SK-N-SH (cell line): ENCODE measurements at regions not wholly inside any gene's neighbourhood (a gene's known extent, or its start where the extent isn't known, plus 50 kb on each side); places are given as distances from the start of the nearest gene placed in this dataset.

Experiments
- CTCF ChIA-PET: fragments of 300-600, 350-600 bp; formaldehyde crosslinking; extraction: SDS; loops from one replicate; lab custom pipeline; 2021; lab: Yijun Ruan, JAX
- POLR2A ChIA-PET: fragments of 350-600 bp; sonication (Branson Sonifier 250); formaldehyde crosslinking; extraction: SDS; loops from one replicate; lab custom pipeline; 2020; ENCODE audit warnings: antibody characterized with exemption, inconsistent platforms; lab: Yijun Ruan, JAX
- DNase-seq: peaks from one replicate; pipeline ENCODE4 v3.0.0; 2012
- H2AFZ ChIP-seq: fragments of 200-600 bp; sonication (generic); 2 replicates; pipeline ENCODE4 v1.8.1; 2016; ENCODE audit warnings: antibody characterized with exemption, mild to moderate bottlenecking, low read depth
- H3F3A ChIP-seq: fragments of 200-600 bp; sonication (generic); replicated peaks from 2 replicates; pipeline ENCODE3; 2016; ENCODE audit warnings: antibody characterized with exemption, mild to moderate bottlenecking; ENCODE audit not compliant: insufficient read depth
- H3K27ac ChIP-seq, 2 experiments: fragments of 200-500 bp in 1 of 2; fragments of 200-600 bp in 1 of 2; sonication (Bioruptor generic) in 1 of 2; sonication (generic), shearing (Covaris generic) in 1 of 2; 2 replicates each; pipeline versions ENCODE4 v1.5.1 to v1.6.1; 2014 to 2016; ENCODE audit warnings: low read depth in 2 of 2, inconsistent platforms in 1 of 2, low read length in 1 of 2, mild to moderate bottlenecking in 1 of 2, mixed read lengths in 1 of 2
- H3K27me3 ChIP-seq: fragments of 200-600 bp; sonication (generic), shearing (Covaris generic); 2 replicates; pipeline ENCODE4 v1.6.1; 2016; ENCODE audit warnings: mixed run types; ENCODE audit not compliant: insufficient read depth
- H3K36me3 ChIP-seq, 2 experiments: fragments of 200-500 bp in 1 of 2; fragments of 200-600 bp in 1 of 2; sonication (Bioruptor generic) in 1 of 2; sonication (generic) in 1 of 2; replicated peaks in 1 of 2; 2 replicates each; pipeline versions ENCODE3 to v1.5.1; 2014 to 2016; ENCODE audit warnings: low read length in 1 of 2, mild to moderate bottlenecking in 1 of 2; ENCODE audit not compliant: insufficient read depth in 2 of 2, control insufficient read depth in 1 of 2
- H3K4me1 ChIP-seq, 2 experiments: fragments of 200-500 bp in 1 of 2; fragments of 200-600 bp in 1 of 2; sonication (Bioruptor generic) in 1 of 2; sonication (generic), shearing (Covaris generic) in 1 of 2; 2 replicates each; pipeline versions ENCODE4 v1.5.1 to v1.6.1; 2014 to 2016; ENCODE audit warnings: low read depth in 1 of 2, low read length in 1 of 2, mixed run types in 1 of 2; ENCODE audit not compliant: insufficient read depth in 2 of 2, control insufficient read depth in 1 of 2
- H3K4me2 ChIP-seq: fragments of 200-600 bp; sonication (generic), shearing (Covaris generic); 2 replicates; pipeline ENCODE4 v1.6.1; 2017; ENCODE audit warnings: mixed run types
- H3K4me3 ChIP-seq, 2 experiments: fragments of 200-500 bp in 1 of 2; fragments of 200-600 bp in 1 of 2; sonication (Bioruptor generic) in 1 of 2; sonication (generic), shearing (Covaris generic) in 1 of 2; 2 replicates each; pipeline versions ENCODE4 v1.5.1 to v1.8.1; 2014 to 2016; ENCODE audit warnings: low read depth in 2 of 2, inconsistent platforms in 1 of 2, low read length in 1 of 2, mild to moderate bottlenecking in 1 of 2, mixed read lengths in 1 of 2, moderate library complexity in 1 of 2
- H3K79me2 ChIP-seq: fragments of 200-600 bp; sonication (generic); 2 replicates; pipeline ENCODE4 v1.8.1; 2017; ENCODE audit warnings: mild to moderate bottlenecking; ENCODE audit not compliant: insufficient read depth
- H3K9ac ChIP-seq: fragments of 200-600 bp; sonication (generic); 2 replicates; pipeline ENCODE4 v1.6.1; 2017; ENCODE audit warnings: mixed run types
- H3K9me2 ChIP-seq: fragments of 200-600 bp; sonication (generic); 2 replicates; pipeline ENCODE4 v1.6.1; 2017; ENCODE audit warnings: mixed run types
- H3K9me3 ChIP-seq: fragments of 200-600 bp; sonication (generic); 2 replicates; pipeline ENCODE4 v1.6.1; 2017; ENCODE audit warnings: mixed run types, mild to moderate bottlenecking, moderate library complexity
- H4K20me1 ChIP-seq: fragments of 200-600 bp; sonication (generic); 2 replicates; pipeline ENCODE4 v1.6.1; 2017; ENCODE audit warnings: mild to moderate bottlenecking, mixed run types; ENCODE audit not compliant: insufficient read depth
- CHD2 ChIP-seq: fragments of 150-350 bp; IDR thresholded peaks from 2 replicates; pipeline ENCODE4 v1.6.1; 2018; ENCODE audit warnings: low read length; ENCODE audit not compliant: partially characterized antibody
- EP300 ChIP-seq, 2 experiments: IDR thresholded peaks; 2 replicates each; pipeline versions ENCODE4 v1.4.0 to v1.6.1; 2012; ENCODE audit warnings: borderline replicate concordance in 1 of 2, low read depth in 1 of 2, low read length in 1 of 2
- FOSL2 ChIP-seq: IDR thresholded peaks from 2 replicates; pipeline ENCODE4 v1.4.0; 2012; ENCODE audit warnings: low read depth, mild to moderate bottlenecking, moderate library complexity, borderline replicate concordance
- FOXJ3 ChIP-seq: sonication (generic); formaldehyde crosslinking; IDR thresholded peaks from 2 replicates; pipeline ENCODE4 v1.5.1; 2020; ENCODE audit warnings: mild to moderate bottlenecking, missing genetic modification reagents
- GABPA ChIP-seq: IDR thresholded peaks from 2 replicates; pipeline ENCODE4 v1.4.0; 2012; ENCODE audit warnings: low read depth, mild to moderate bottlenecking
- GATA2 ChIP-seq: sonication (generic); formaldehyde crosslinking; IDR thresholded peaks from 2 replicates; pipeline ENCODE4 v1.5.0; 2020; ENCODE audit warnings: mild to moderate bottlenecking, missing genetic modification reagents
- JUND ChIP-seq: IDR thresholded peaks from 2 replicates; pipeline ENCODE4 v1.4.0; 2012
- MEF2A ChIP-seq: IDR thresholded peaks from 2 replicates; pipeline ENCODE4 v1.4.0; 2012; ENCODE audit warnings: low read depth, borderline replicate concordance
- MXI1 ChIP-seq: IDR thresholded peaks from 2 replicates; pipeline ENCODE4 v1.6.1; 2012; ENCODE audit warnings: mild to moderate bottlenecking, low read depth, low read length, improper control_type of control experiment
- NFIC ChIP-seq: IDR thresholded peaks from 2 replicates; pipeline ENCODE4 v1.4.0; 2012; ENCODE audit warnings: borderline replicate concordance
- NRF1 ChIP-seq: IDR thresholded peaks from 2 replicates; pipeline ENCODE4 v1.6.1; 2012; ENCODE audit warnings: low read depth, mild to moderate bottlenecking, low read length
- POLR2AphosphoS5 ChIP-seq: IDR thresholded peaks from 2 replicates; pipeline ENCODE4 v1.6.1; 2012; ENCODE audit warnings: low read depth, low read length
- RAD21 ChIP-seq: IDR thresholded peaks from 2 replicates; pipeline ENCODE4 v1.6.1; 2012; ENCODE audit warnings: mild to moderate bottlenecking, low read length
- RXRA ChIP-seq: IDR thresholded peaks from 2 replicates; pipeline ENCODE4 v1.4.0; 2012; ENCODE audit warnings: low read depth, mild to moderate bottlenecking, borderline replicate concordance
- SMC3 ChIP-seq: IDR thresholded peaks from 2 replicates; pipeline ENCODE4 v1.6.1; 2012; ENCODE audit warnings: low read depth, low read length, improper control_type of control experiment
- TAF1 ChIP-seq: IDR thresholded peaks from 2 replicates; pipeline ENCODE4 v1.6.1; 2012; ENCODE audit warnings: low read depth, mild to moderate bottlenecking, low read length, moderate library complexity, borderline replicate concordance
- TCF12 ChIP-seq: IDR thresholded peaks from 2 replicates; pipeline ENCODE4 v1.4.0; 2012
- WGBS: methylation state at CpG from one replicate; pipeline ENCODE4 v1.1.6; 2017; ENCODE audit warnings: low lambda C conversion rate; 5-methylcytosine and 5-hydroxymethylcytosine counted together
- TF ChIP-seq, protein P1 (sequence below): fragments of 200-600 bp; sonication (generic); IDR thresholded peaks from 2 replicates; pipeline ENCODE4 v1.6.1; 2017; ENCODE audit warnings: antibody characterized with exemption, mild to moderate bottlenecking, moderate library complexity
- TF ChIP-seq, protein P2 (sequence below): IDR thresholded peaks from 2 replicates; pipeline ENCODE4 v1.4.0; 2012; ENCODE audit warnings: low read depth, borderline replicate concordance
- TF ChIP-seq, protein P3 (sequence below): fragments of 150-350 bp; IDR thresholded peaks from 2 replicates; pipeline ENCODE4 v1.6.1; 2016; ENCODE audit warnings: mild to moderate bottlenecking, low read depth, low read length
- TF ChIP-seq, protein P4 (sequence below): fragments of 150-350 bp; IDR thresholded peaks from 2 replicates; pipeline ENCODE4 v1.6.1; 2017; ENCODE audit warnings: antibody characterized with exemption, low read length, low read depth, borderline replicate concordance
- TF ChIP-seq, protein P5 (sequence below): IDR thresholded peaks from 2 replicates; pipeline ENCODE4; 2012

DNA sequence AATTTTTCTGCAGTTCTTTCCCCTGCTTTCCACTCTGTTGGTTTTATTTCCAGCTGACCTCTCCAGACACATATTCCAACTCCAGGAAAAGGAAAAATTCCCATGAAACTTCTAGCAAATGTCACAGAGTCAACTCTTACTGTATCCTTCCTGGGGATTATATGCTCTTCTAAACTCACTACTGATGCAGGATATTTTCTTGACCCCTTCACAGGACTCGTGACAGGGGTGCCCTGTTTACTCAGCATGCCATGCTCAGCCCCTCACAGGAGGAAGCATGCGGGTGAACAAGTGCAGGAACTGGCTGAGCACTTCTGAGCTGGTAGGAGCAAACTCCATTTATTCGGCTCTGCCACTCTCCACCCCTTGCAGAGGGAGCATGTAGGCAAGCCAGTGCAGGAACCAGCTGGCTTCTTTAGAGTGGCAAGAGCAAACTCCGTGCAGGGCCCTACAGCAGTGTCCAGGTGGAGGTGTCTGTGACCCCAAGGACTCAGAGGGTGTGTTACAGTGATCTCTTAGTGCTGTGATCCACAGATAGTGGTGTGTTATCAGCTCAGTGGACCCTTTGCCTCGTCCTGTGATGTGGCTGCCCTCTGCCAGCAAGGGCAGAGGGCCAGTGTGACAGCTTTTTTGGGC, 413.6 kb upstream of the GRM7 start:
- WGBS = 10% methylated on average over 4 of the region's 5 CpGs
- H3K9me3 ChIP-seq = peaks cover 5% of the 10 kb centered on the region; the same call in 1 of the 2 replicates
- TF ChIP-seq, protein P1, sequence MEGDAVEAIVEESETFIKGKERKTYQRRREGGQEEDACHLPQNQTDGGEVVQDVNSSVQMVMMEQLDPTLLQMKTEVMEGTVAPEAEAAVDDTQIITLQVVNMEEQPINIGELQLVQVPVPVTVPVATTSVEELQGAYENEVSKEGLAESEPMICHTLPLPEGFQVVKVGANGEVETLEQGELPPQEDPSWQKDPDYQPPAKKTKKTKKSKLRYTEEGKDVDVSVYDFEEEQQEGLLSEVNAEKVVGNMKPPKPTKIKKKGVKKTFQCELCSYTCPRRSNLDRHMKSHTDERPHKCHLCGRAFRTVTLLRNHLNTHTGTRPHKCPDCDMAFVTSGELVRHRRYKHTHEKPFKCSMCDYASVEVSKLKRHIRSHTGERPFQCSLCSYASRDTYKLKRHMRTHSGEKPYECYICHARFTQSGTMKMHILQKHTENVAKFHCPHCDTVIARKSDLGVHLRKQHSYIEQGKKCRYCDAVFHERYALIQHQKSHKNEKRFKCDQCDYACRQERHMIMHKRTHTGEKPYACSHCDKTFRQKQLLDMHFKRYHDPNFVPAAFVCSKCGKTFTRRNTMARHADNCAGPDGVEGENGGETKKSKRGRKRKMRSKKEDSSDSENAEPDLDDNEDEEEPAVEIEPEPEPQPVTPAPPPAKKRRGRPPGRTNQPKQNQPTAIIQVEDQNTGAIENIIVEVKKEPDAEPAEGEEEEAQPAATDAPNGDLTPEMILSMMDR = no peak
- TF ChIP-seq MEF2A (no peak), CHD2 (no peak)
- TF ChIP-seq, all 33 proteins: peak for 0
- no peaks in the 10 kb centered on the region for H3K9me2 ChIP-seq
- no peaks in the 10 kb centered on the region for H3K4me1 ChIP-seq
- H2AFZ ChIP-seq = no peak overlapping the region
- no peaks in the 10 kb centered on the region for H3K27me3 ChIP-seq
- no peak overlapping the region for H3K4me3 ChIP-seq
- H3K27ac ChIP-seq = no peak overlapping the region
- ChIA-PET CTCF (no interaction called here), POLR2A (no interaction called here)
- no peaks in the 10 kb centered on the region for H3K79me2 ChIP-seq
- H3K4me2 ChIP-seq = no peak overlapping the region
- no peak overlapping the region for H3K9ac ChIP-seq
- H3K36me3 ChIP-seq = no peaks in the 10 kb centered on the region
- no peaks in the 10 kb centered on the region for H4K20me1 ChIP-seq
- no peaks in the 10 kb centered on the region for H3F3A ChIP-seq
- no peak for DNase-seq

DNA sequence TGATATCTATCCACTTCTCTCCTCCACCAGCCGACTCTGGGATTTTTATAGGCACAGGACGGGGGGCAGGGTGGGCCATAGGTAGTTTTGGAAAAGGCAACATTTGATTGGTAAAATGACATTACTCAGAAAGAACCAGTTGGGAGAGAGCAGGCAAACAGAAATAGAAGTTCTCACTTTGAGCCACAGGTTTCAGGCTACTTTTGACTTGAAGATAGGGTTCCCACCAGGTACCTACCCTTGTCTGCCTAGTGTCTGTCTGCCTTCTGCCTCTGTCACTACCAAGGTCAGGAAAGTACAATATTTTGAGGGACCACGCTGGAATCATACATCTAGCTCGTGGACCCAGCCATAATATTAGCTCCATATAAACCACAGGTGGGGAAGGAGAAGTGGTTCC, 412.9 kb upstream of the GRM7 start:
- H4K20me1 ChIP-seq = no peaks in the 10 kb centered on the region
- CTCF ChIA-PET = no interaction called here
- H3K36me3 ChIP-seq = no peaks in the 10 kb centered on the region
- H3K9me2 ChIP-seq = no peaks in the 10 kb centered on the region
- TF ChIP-seq, protein P2, sequence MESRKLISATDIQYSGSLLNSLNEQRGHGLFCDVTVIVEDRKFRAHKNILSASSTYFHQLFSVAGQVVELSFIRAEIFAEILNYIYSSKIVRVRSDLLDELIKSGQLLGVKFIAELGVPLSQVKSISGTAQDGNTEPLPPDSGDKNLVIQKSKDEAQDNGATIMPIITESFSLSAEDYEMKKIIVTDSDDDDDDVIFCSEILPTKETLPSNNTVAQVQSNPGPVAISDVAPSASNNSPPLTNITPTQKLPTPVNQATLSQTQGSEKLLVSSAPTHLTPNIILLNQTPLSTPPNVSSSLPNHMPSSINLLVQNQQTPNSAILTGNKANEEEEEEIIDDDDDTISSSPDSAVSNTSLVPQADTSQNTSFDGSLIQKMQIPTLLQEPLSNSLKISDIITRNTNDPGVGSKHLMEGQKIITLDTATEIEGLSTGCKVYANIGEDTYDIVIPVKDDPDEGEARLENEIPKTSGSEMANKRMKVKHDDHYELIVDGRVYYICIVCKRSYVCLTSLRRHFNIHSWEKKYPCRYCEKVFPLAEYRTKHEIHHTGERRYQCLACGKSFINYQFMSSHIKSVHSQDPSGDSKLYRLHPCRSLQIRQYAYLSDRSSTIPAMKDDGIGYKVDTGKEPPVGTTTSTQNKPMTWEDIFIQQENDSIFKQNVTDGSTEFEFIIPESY = no peak
- TF ChIP-seq POLR2AphosphoS5 (no peak), TAF1 (no peak), JUND (no peak), NRF1 (no peak), GABPA (no peak), FOXJ3 (CRISPR knock-in tag) (no peak), RAD21 (no peak), TCF12 (no peak), RXRA (no peak), NFIC (no peak), SMC3 (no peak), MXI1 (no peak), FOSL2 (no peak), EP300 (IDR thresholded peaks at IDR 0.05; ENCODE audit: borderline replicate concordance in 1 of 2, low read depth in 1 of 2, low read length in 1 of 2) (no peak), CHD2 (no peak), GATA2 (CRISPR knock-in tag) (no peak)
- TF ChIP-seq, protein P3, sequence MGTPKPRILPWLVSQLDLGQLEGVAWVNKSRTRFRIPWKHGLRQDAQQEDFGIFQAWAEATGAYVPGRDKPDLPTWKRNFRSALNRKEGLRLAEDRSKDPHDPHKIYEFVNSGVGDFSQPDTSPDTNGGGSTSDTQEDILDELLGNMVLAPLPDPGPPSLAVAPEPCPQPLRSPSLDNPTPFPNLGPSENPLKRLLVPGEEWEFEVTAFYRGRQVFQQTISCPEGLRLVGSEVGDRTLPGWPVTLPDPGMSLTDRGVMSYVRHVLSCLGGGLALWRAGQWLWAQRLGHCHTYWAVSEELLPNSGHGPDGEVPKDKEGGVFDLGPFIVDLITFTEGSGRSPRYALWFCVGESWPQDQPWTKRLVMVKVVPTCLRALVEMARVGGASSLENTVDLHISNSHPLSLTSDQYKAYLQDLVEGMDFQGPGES = no peak
- TF ChIP-seq, protein P4, sequence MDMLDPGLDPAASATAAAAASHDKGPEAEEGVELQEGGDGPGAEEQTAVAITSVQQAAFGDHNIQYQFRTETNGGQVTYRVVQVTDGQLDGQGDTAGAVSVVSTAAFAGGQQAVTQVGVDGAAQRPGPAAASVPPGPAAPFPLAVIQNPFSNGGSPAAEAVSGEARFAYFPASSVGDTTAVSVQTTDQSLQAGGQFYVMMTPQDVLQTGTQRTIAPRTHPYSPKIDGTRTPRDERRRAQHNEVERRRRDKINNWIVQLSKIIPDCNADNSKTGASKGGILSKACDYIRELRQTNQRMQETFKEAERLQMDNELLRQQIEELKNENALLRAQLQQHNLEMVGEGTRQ = no peak
- TF ChIP-seq, protein P5, sequence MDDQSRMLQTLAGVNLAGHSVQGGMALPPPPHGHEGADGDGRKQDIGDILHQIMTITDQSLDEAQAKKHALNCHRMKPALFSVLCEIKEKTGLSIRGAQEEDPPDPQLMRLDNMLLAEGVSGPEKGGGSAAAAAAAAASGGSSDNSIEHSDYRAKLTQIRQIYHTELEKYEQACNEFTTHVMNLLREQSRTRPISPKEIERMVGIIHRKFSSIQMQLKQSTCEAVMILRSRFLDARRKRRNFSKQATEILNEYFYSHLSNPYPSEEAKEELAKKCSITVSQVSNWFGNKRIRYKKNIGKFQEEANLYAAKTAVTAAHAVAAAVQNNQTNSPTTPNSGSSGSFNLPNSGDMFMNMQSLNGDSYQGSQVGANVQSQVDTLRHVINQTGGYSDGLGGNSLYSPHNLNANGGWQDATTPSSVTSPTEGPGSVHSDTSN = no peak
- no peak overlapping the region for H3K4me2 ChIP-seq
- no peak overlapping the region for H2AFZ ChIP-seq
- DNase-seq = no peak
- H3K27me3 ChIP-seq = no peaks in the 10 kb centered on the region
- H3K9ac ChIP-seq = no peak overlapping the region
- no peak overlapping the region for H3K27ac ChIP-seq
- POLR2A ChIA-PET = no interaction called here
- H3K4me3 ChIP-seq = no peak overlapping the region
- H3K9me3 ChIP-seq = peaks cover 5% of the 10 kb centered on the region; the same call in 1 of the 2 replicates
- no peaks in the 10 kb centered on the region for H3K4me1 ChIP-seq
- 14% methylated on average over 4 of the region's 4 CpGs for WGBS
- no peaks in the 10 kb centered on the region for H3K79me2 ChIP-seq
- H3F3A ChIP-seq = no peaks in the 10 kb centered on the region
